Anterior cingulate cortex (tissue), 58 donors: ENCODE measurements at regions not wholly inside any gene's neighbourhood (a gene's known extent, or its start where the extent isn't known, plus 50 kb on each side); places are given as distances from the start of the nearest gene placed in this dataset.
"Not testable (repeated sequence)": the region's sequence is repeated elsewhere in the genome, so short reads cannot be mapped to it uniquely, and the experiment has no call there.

Experiments used
- DNase-seq, 58 donors: peaks; one replicate each; lab custom pipeline; 2025; lab: John Stamatoyannopoulos, UW

- DNase-seq, result peak in 28 of 58 donors; percentile 1 to 38 (median 8)
Observed at GRCh38 chr1:143905214-143906179, 66.3 kb downstream of the FAM72C start.

- DNase-seq, result not testable (repeated sequence)
Observed at GRCh38 chr1:143904622-143904979, 67.2 kb downstream of the FAM72C start.

GRCh38 chr1:143903899-143904621, 67.7 kb downstream of the FAM72C start:
- DNase-seq, result peak in 32 of 58 donors; percentile 2 to 72 (median 18)

GRCh38 chr1:143896377-143896776, 75.4 kb downstream of the FAM72C start:
- DNase-seq, result not testable (repeated sequence)

GRCh38 chr1:143884932-143885574, 86.7 kb downstream of the FAM72C start:
- DNase-seq, result peak in 31 of 58 donors; percentile 0 to 67 (median 28)

GRCh38 chr1:143884532-143884931, 87.3 kb downstream of the FAM72C start:
- not testable (repeated sequence) for DNase-seq

GRCh38 chr1:143879757-143880536, 91.8 kb downstream of the FAM72C start:
- not testable (repeated sequence) for DNase-seq

GRCh38 chr1:143875947-143876346, 95.8 kb downstream of the FAM72C start:
- not testable (repeated sequence) for DNase-seq

- not testable (repeated sequence) for DNase-seq
Observed at GRCh38 chr1:143874625-143875024, 97.2 kb downstream of the FAM72C start.

GRCh38 chr1:143873650-143874049, 98.1 kb downstream of the FAM72C start:
- not testable (repeated sequence) for DNase-seq

- not testable (repeated sequence) for DNase-seq
Observed at GRCh38 chr1:143870388-143870787, 101.4 kb downstream of the FAM72C start.

- DNase-seq, result not testable (repeated sequence)
Observed at GRCh38 chr1:143867590-143868220, 104.1 kb downstream of the FAM72C start.

GRCh38 chr1:143863901-143864520, 107.8 kb downstream of the FAM72C start:
- DNase-seq, result not testable (repeated sequence)

GRCh38 chr1:143862722-143863121, 109.1 kb downstream of the FAM72C start:
- not testable (repeated sequence) for DNase-seq

GRCh38 chr1:143861306-143861705, 110.5 kb downstream of the FAM72C start:
- not testable (repeated sequence) for DNase-seq

GRCh38 chr1:143855867-143856266, 115.9 kb downstream of the FAM72C start:
- DNase-seq, result not testable (repeated sequence)

GRCh38 chr1:143854069-143854468, 117.7 kb downstream of the FAM72C start:
- not testable (repeated sequence) for DNase-seq

- DNase-seq, result not testable (repeated sequence)
Observed at GRCh38 chr1:143850637-143851036, 121.1 kb downstream of the FAM72C start.

- not testable (repeated sequence) for DNase-seq
Observed at GRCh38 chr1:143848859-143849258, 122.9 kb downstream of the FAM72C start.
